SK-N-SH (cell line): ENCODE measurements at regions not wholly inside any gene's neighbourhood (a gene's known extent, or its start where the extent isn't known, plus 50 kb on each side); places are given as distances from the start of the nearest gene placed in this dataset.

ENCODE experiments used
- CTCF ChIA-PET: fragments of 300-600, 350-600 bp; formaldehyde crosslinking; extraction: SDS; loops from one replicate; lab custom pipeline; 2021; lab: Yijun Ruan, JAX
- POLR2A ChIA-PET: fragments of 350-600 bp; sonication (Branson Sonifier 250); formaldehyde crosslinking; extraction: SDS; loops from one replicate; lab custom pipeline; 2020; ENCODE audit warnings: antibody characterized with exemption, inconsistent platforms; lab: Yijun Ruan, JAX
- DNase-seq: peaks from one replicate; pipeline ENCODE4 v3.0.0; 2012
- H2AFZ ChIP-seq: fragments of 200-600 bp; sonication (generic); 2 replicates; pipeline ENCODE4 v1.8.1; 2016; ENCODE audit warnings: antibody characterized with exemption, mild to moderate bottlenecking, low read depth
- H3F3A ChIP-seq: fragments of 200-600 bp; sonication (generic); replicated peaks from 2 replicates; pipeline ENCODE3; 2016; ENCODE audit warnings: antibody characterized with exemption, mild to moderate bottlenecking; ENCODE audit not compliant: insufficient read depth
- H3K27ac ChIP-seq, 2 experiments: fragments of 200-500 bp in 1 of 2; fragments of 200-600 bp in 1 of 2; sonication (Bioruptor generic) in 1 of 2; sonication (generic), shearing (Covaris generic) in 1 of 2; 2 replicates each; pipeline versions ENCODE4 v1.5.1 to v1.6.1; 2014 to 2016; ENCODE audit warnings: low read depth in 2 of 2, inconsistent platforms in 1 of 2, low read length in 1 of 2, mild to moderate bottlenecking in 1 of 2, mixed read lengths in 1 of 2
- H3K27me3 ChIP-seq: fragments of 200-600 bp; sonication (generic), shearing (Covaris generic); 2 replicates; pipeline ENCODE4 v1.6.1; 2016; ENCODE audit warnings: mixed run types; ENCODE audit not compliant: insufficient read depth
- H3K36me3 ChIP-seq, 2 experiments: fragments of 200-500 bp in 1 of 2; fragments of 200-600 bp in 1 of 2; sonication (Bioruptor generic) in 1 of 2; sonication (generic) in 1 of 2; replicated peaks in 1 of 2; 2 replicates each; pipeline versions ENCODE3 to v1.5.1; 2014 to 2016; ENCODE audit warnings: low read length in 1 of 2, mild to moderate bottlenecking in 1 of 2; ENCODE audit not compliant: insufficient read depth in 2 of 2, control insufficient read depth in 1 of 2
- H3K4me1 ChIP-seq, 2 experiments: fragments of 200-500 bp in 1 of 2; fragments of 200-600 bp in 1 of 2; sonication (Bioruptor generic) in 1 of 2; sonication (generic), shearing (Covaris generic) in 1 of 2; 2 replicates each; pipeline versions ENCODE4 v1.5.1 to v1.6.1; 2014 to 2016; ENCODE audit warnings: low read depth in 1 of 2, low read length in 1 of 2, mixed run types in 1 of 2; ENCODE audit not compliant: insufficient read depth in 2 of 2, control insufficient read depth in 1 of 2
- H3K4me2 ChIP-seq: fragments of 200-600 bp; sonication (generic), shearing (Covaris generic); 2 replicates; pipeline ENCODE4 v1.6.1; 2017; ENCODE audit warnings: mixed run types
- H3K4me3 ChIP-seq, 2 experiments: fragments of 200-500 bp in 1 of 2; fragments of 200-600 bp in 1 of 2; sonication (Bioruptor generic) in 1 of 2; sonication (generic), shearing (Covaris generic) in 1 of 2; 2 replicates each; pipeline versions ENCODE4 v1.5.1 to v1.8.1; 2014 to 2016; ENCODE audit warnings: low read depth in 2 of 2, inconsistent platforms in 1 of 2, low read length in 1 of 2, mild to moderate bottlenecking in 1 of 2, mixed read lengths in 1 of 2, moderate library complexity in 1 of 2
- H3K79me2 ChIP-seq: fragments of 200-600 bp; sonication (generic); 2 replicates; pipeline ENCODE4 v1.8.1; 2017; ENCODE audit warnings: mild to moderate bottlenecking; ENCODE audit not compliant: insufficient read depth
- H3K9ac ChIP-seq: fragments of 200-600 bp; sonication (generic); 2 replicates; pipeline ENCODE4 v1.6.1; 2017; ENCODE audit warnings: mixed run types
- H3K9me2 ChIP-seq: fragments of 200-600 bp; sonication (generic); 2 replicates; pipeline ENCODE4 v1.6.1; 2017; ENCODE audit warnings: mixed run types
- H3K9me3 ChIP-seq: fragments of 200-600 bp; sonication (generic); 2 replicates; pipeline ENCODE4 v1.6.1; 2017; ENCODE audit warnings: mixed run types, mild to moderate bottlenecking, moderate library complexity
- H4K20me1 ChIP-seq: fragments of 200-600 bp; sonication (generic); 2 replicates; pipeline ENCODE4 v1.6.1; 2017; ENCODE audit warnings: mild to moderate bottlenecking, mixed run types; ENCODE audit not compliant: insufficient read depth
- CTCF ChIP-seq: fragments of 200-600 bp; sonication (generic); IDR thresholded peaks from 2 replicates; pipeline ENCODE4 v1.6.1; 2017; ENCODE audit warnings: antibody characterized with exemption, mild to moderate bottlenecking, moderate library complexity
- ELF1 ChIP-seq: IDR thresholded peaks from 2 replicates; pipeline ENCODE4 v1.4.0; 2012
- EP300 ChIP-seq, 2 experiments: IDR thresholded peaks; 2 replicates each; pipeline versions ENCODE4 v1.4.0 to v1.6.1; 2012; ENCODE audit warnings: borderline replicate concordance in 1 of 2, low read depth in 1 of 2, low read length in 1 of 2
- EZH2phosphoT487 ChIP-seq: fragments of 200-600 bp; sonication (generic); IDR thresholded peaks from 2 replicates; pipeline ENCODE4 v1.6.1; 2017; ENCODE audit warnings: low read depth, mixed run types, mild to moderate bottlenecking, antibody characterized with exemption, moderate library complexity, borderline replicate concordance
- FOXM1 ChIP-seq: IDR thresholded peaks from 2 replicates; pipeline ENCODE4 v1.4.0; 2012; ENCODE audit warnings: low read depth, mild to moderate bottlenecking
- MXI1 ChIP-seq: IDR thresholded peaks from 2 replicates; pipeline ENCODE4 v1.6.1; 2012; ENCODE audit warnings: mild to moderate bottlenecking, low read depth, low read length, improper control_type of control experiment
- NFIC ChIP-seq: IDR thresholded peaks from 2 replicates; pipeline ENCODE4 v1.4.0; 2012; ENCODE audit warnings: borderline replicate concordance
- NRF1 ChIP-seq: IDR thresholded peaks from 2 replicates; pipeline ENCODE4 v1.6.1; 2012; ENCODE audit warnings: low read depth, mild to moderate bottlenecking, low read length
- RAD21 ChIP-seq: IDR thresholded peaks from 2 replicates; pipeline ENCODE4 v1.6.1; 2012; ENCODE audit warnings: mild to moderate bottlenecking, low read length
- RCOR1 ChIP-seq: fragments of 150-350 bp; IDR thresholded peaks from 2 replicates; pipeline ENCODE4 v1.6.1; 2017; ENCODE audit warnings: antibody characterized with exemption, low read length
- REST ChIP-seq: IDR thresholded peaks from 2 replicates; pipeline ENCODE4 v1.6.1; 2012; ENCODE audit warnings: mild to moderate bottlenecking, low read depth, low read length, moderate library complexity
- RFX5 ChIP-seq: IDR thresholded peaks from 2 replicates; pipeline ENCODE4 v1.6.1; 2012; ENCODE audit warnings: mild to moderate bottlenecking, improper control_type of control experiment, low read length
- SIN3A ChIP-seq: IDR thresholded peaks from 2 replicates; pipeline ENCODE4 v1.6.1; 2012; ENCODE audit warnings: low read depth, mild to moderate bottlenecking, low read length, moderate library complexity, borderline replicate concordance
- TAF1 ChIP-seq: IDR thresholded peaks from 2 replicates; pipeline ENCODE4 v1.6.1; 2012; ENCODE audit warnings: low read depth, mild to moderate bottlenecking, low read length, moderate library complexity, borderline replicate concordance
- TEAD4 ChIP-seq: IDR thresholded peaks from 2 replicates; pipeline ENCODE4 v1.4.0; 2012; ENCODE audit warnings: mild to moderate bottlenecking, borderline replicate concordance; ENCODE audit not compliant: insufficient read depth
- USF1 ChIP-seq: IDR thresholded peaks from 2 replicates; pipeline ENCODE4 v1.4.0; 2012; ENCODE audit warnings: low read depth, borderline replicate concordance
- USF2 ChIP-seq: fragments of 150-350 bp; IDR thresholded peaks from 2 replicates; pipeline ENCODE4 v1.6.1; 2017; ENCODE audit warnings: antibody characterized with exemption, low read length, low read depth, borderline replicate concordance
- ZBTB33 ChIP-seq: IDR thresholded peaks from 2 replicates; pipeline ENCODE4 v1.4.0; 2012; ENCODE audit warnings: low read depth, borderline replicate concordance
- WGBS: methylation state at CpG from one replicate; pipeline ENCODE4 v1.1.6; 2017; ENCODE audit warnings: low lambda C conversion rate; 5-methylcytosine and 5-hydroxymethylcytosine counted together

GRCh38 chr13:81106348-81106747 lies 765.4 kb upstream of the SPRY2 start:
- Histone ChIP-seq H3K9me3 (no peaks in the 10 kb centered on the region), H3F3A (no peaks in the 10 kb centered on the region), H2AFZ (no peak overlapping the region), H3K9me2 (no peaks in the 10 kb centered on the region; the same call in 1 of the 2 replicates), H3K36me3 (no peaks in the 10 kb centered on the region), H3K4me1 (no peaks in the 10 kb centered on the region)
- WGBS, result 58% methylated on average over 7 of the region's 7 CpGs
- TF ChIP-seq ZBTB33 (no peak), RAD21 (no peak), NRF1 (no peak), MXI1 (no peak), REST (no peak), EP300 (IDR thresholded peaks at IDR 0.05; ENCODE audit: borderline replicate concordance in 1 of 2, low read depth in 1 of 2, low read length in 1 of 2) (no peak), TAF1 (no peak), RFX5 (no peak), FOXM1 (no peak), EZH2phosphoT487 (no peak), CTCF (no peak), TEAD4 (no peak), RCOR1 (no peak), USF1 (no peak), NFIC (no peak), ELF1 (no peak), SIN3A (no peak), USF2 (no peak)
- TF ChIP-seq, all 33 proteins: peak for 0
- Histone ChIP-seq H3K27ac (no peak overlapping the region), H3K9ac (no peak overlapping the region), H3K4me2 (no peak overlapping the region), H3K27me3 (no peaks in the 10 kb centered on the region), H4K20me1 (no peaks in the 10 kb centered on the region), H3K79me2 (no peaks in the 10 kb centered on the region), H3K4me3 (no peak overlapping the region)
- POLR2A ChIA-PET, result no interaction called here
- DNase-seq, result no peak
- CTCF ChIA-PET, result no interaction called here
